H1 (cell line): ENCODE measurements at regions not wholly inside any gene's neighbourhood (a gene's known extent, or its start where the extent isn't known, plus 50 kb on each side); places are given as distances from the start of the nearest gene placed in this dataset.

Source experiments
- CTCF ChIA-PET: fragments of 300-600 bp; sonication (Branson Sonifier 250); formaldehyde crosslinking; loops from one replicate; lab custom pipeline; 2021; ENCODE audit not compliant: partially characterized antibody; lab: Charles Lee
- POLR2A ChIA-PET: fragments of 300-600 bp; sonication (Branson Sonifier 250); formaldehyde crosslinking; loops from one replicate; lab custom pipeline; 2021; ENCODE audit warnings: inconsistent platforms; ENCODE audit not compliant: partially characterized antibody; lab: Charles Lee
- DNase-seq, 2 experiments: peaks; one replicate each; pipeline versions ENCODE4 v3.0.0 to v3.0.0-alpha.2; 2010 to 2022; ENCODE audit warnings: low spot score in 2 of 2, low read depth in 1 of 2, mixed read lengths in 1 of 2
- FAIRE-seq: peaks from 2 replicates; lab custom pipeline; 2011; peaks lifted over from hg19 to GRCh38; lab: Jason Lieb, UNC
- H2AFZ ChIP-seq: 2 replicates; pipeline ENCODE4 v1.8.1; 2012; ENCODE audit warnings: low read length, inconsistent platforms
- H2AK5ac ChIP-seq: 2 replicates; pipeline ENCODE4 v1.6.1; 2013; ENCODE audit warnings: low read depth, low read length
- H2BK120ac ChIP-seq: replicated peaks from 2 replicates; pipeline ENCODE3; 2013; ENCODE audit warnings: low read depth, low read length, inconsistent platforms
- H2BK12ac ChIP-seq: 2 replicates; pipeline ENCODE4 v1.6.1; 2013; ENCODE audit warnings: low read depth, low read length
- H2BK15ac ChIP-seq: 2 replicates; pipeline ENCODE4 v1.6.1; 2013; ENCODE audit warnings: low read length
- H2BK20ac ChIP-seq: 2 replicates; pipeline ENCODE4 v1.6.1; 2013; ENCODE audit warnings: low read length
- H2BK5ac ChIP-seq: 2 replicates; pipeline ENCODE4 v1.6.1; 2013; ENCODE audit warnings: low read depth, low read length
- H3K14ac ChIP-seq: 2 replicates; pipeline ENCODE4 v1.6.1; 2013; ENCODE audit warnings: inconsistent platforms; ENCODE audit not compliant: insufficient read length
- H3K18ac ChIP-seq: 2 replicates; pipeline ENCODE4 v1.6.1; 2013; ENCODE audit warnings: low read length; ENCODE audit errors: extremely low read depth
- H3K23ac ChIP-seq: 2 replicates; pipeline ENCODE4 v1.6.1; 2013; ENCODE audit warnings: inconsistent platforms; ENCODE audit not compliant: insufficient read length
- H3K23me2 ChIP-seq: 2 replicates; pipeline ENCODE4 v1.6.1; 2013; ENCODE audit warnings: low read depth, low read length
- H3K27ac ChIP-seq: 2 replicates; pipeline ENCODE4 v1.6.1; 2011; ENCODE audit warnings: low read depth, low read length, inconsistent platforms
- H3K27me3 ChIP-seq, 4 experiments: replicated peaks in 1 of 4; 1 replicate in 1 of 4; 2 replicates in 3 of 4; pipeline versions ENCODE4 v1.6.1 to v1.8.1; 2011 to 2013; ENCODE audit warnings: low read length in 3 of 4, mild to moderate bottlenecking in 3 of 4, inconsistent platforms in 2 of 4, mixed read lengths in 2 of 4, moderate library complexity in 1 of 4; ENCODE audit not compliant: control insufficient read depth in 3 of 4, insufficient read depth in 3 of 4; ENCODE audit errors: extremely low read depth in 1 of 4
- H3K36me3 ChIP-seq, 4 experiments: 2 replicates each; pipeline versions ENCODE4 v1.6.1 to v1.8.1; 2011 to 2013; ENCODE audit warnings: mild to moderate bottlenecking in 4 of 4, low read length in 3 of 4, moderate library complexity in 2 of 4, control low read depth in 1 of 4, inconsistent platforms in 1 of 4; ENCODE audit not compliant: insufficient read depth in 4 of 4, control insufficient read depth in 2 of 4
- H3K4ac ChIP-seq: replicated peaks from 2 replicates; pipeline ENCODE3; 2013; ENCODE audit warnings: low read length, low read depth, mixed read lengths, inconsistent platforms; ENCODE audit not compliant: insufficient read length
- H3K4me1 ChIP-seq, 4 experiments: replicated peaks in 1 of 4; 1 replicate in 1 of 4; 2 replicates in 3 of 4; pipeline versions ENCODE4 v1.6.1 to v1.8.1; 2011 to 2013; ENCODE audit warnings: low read length in 3 of 4, inconsistent platforms in 2 of 4, mixed read lengths in 1 of 4; ENCODE audit not compliant: insufficient read depth in 4 of 4, control insufficient read depth in 3 of 4
- H3K4me2 ChIP-seq, 2 experiments: 2 replicates each; pipeline versions ENCODE4 v1.6.1 to v1.8.1; 2011 to 2013; ENCODE audit warnings: low read depth in 2 of 2, low read length in 2 of 2, control low read depth in 1 of 2, inconsistent platforms in 1 of 2, mild to moderate bottlenecking in 1 of 2; ENCODE audit not compliant: insufficient read depth in 1 of 2
- H3K4me3 ChIP-seq, 4 experiments: fragments of 200-600, 300-600 bp in 1 of 4; sonication (generic), shearing (Covaris generic), sonication (Bioruptor Twin) in 1 of 4; 2 replicates each; pipeline versions ENCODE4 v1.5.1 to v1.8.1; 2011 to 2016; ENCODE audit warnings: low read length in 4 of 4, low read depth in 3 of 4, control low read depth in 2 of 4, inconsistent platforms in 2 of 4, mild to moderate bottlenecking in 2 of 4, mixed read lengths in 1 of 4, moderate library complexity in 1 of 4; ENCODE audit not compliant: insufficient read depth in 2 of 4; ENCODE audit errors: extremely low read depth in 1 of 4
- H3K56ac ChIP-seq: replicated peaks from 2 replicates; pipeline ENCODE3; 2013; ENCODE audit warnings: low read depth, mild to moderate bottlenecking, mixed read lengths, low read length, inconsistent platforms; ENCODE audit not compliant: insufficient read length
- H3K79me1 ChIP-seq: 2 replicates; pipeline ENCODE4 v1.6.1; 2013; ENCODE audit warnings: low read depth, low read length, control low read depth
- H3K79me2 ChIP-seq, 2 experiments: 2 replicates each; pipeline versions ENCODE4 v1.6.1 to v1.8.1; 2012 to 2013; ENCODE audit warnings: low read length in 2 of 2, mild to moderate bottlenecking in 2 of 2, inconsistent platforms in 1 of 2; ENCODE audit not compliant: insufficient read depth in 2 of 2, control insufficient read depth in 1 of 2
- H3K9ac ChIP-seq, 4 experiments: replicated peaks in 1 of 4; 1 replicate in 1 of 4; 2 replicates in 3 of 4; pipeline versions ENCODE4 v1.6.1 to v1.8.1; 2011 to 2013; ENCODE audit warnings: low read depth in 3 of 4, low read length in 3 of 4, control low read depth in 2 of 4, mild to moderate bottlenecking in 2 of 4, moderate library complexity in 2 of 4, inconsistent platforms in 1 of 4; ENCODE audit errors: extremely low read depth in 1 of 4
- H3K9me3 ChIP-seq, 2 experiments: 2 replicates each; pipeline versions ENCODE4 v1.6.1 to v1.8.1; 2012 to 2013; ENCODE audit warnings: mild to moderate bottlenecking in 2 of 2, moderate library complexity in 2 of 2, control low read depth in 1 of 2, inconsistent platforms in 1 of 2, low read depth in 1 of 2, low read length in 1 of 2, mixed read lengths in 1 of 2; ENCODE audit not compliant: insufficient read depth in 2 of 2
- H4K20me1 ChIP-seq, 2 experiments: replicated peaks in 1 of 2; 2 replicates each; pipeline versions ENCODE3 to v1.8.1; 2011 to 2013; ENCODE audit warnings: inconsistent platforms in 2 of 2, low read length in 2 of 2, mild to moderate bottlenecking in 1 of 2; ENCODE audit not compliant: insufficient read depth in 2 of 2, control insufficient read depth in 1 of 2
- H4K5ac ChIP-seq: 2 replicates; pipeline ENCODE4 v1.6.1; 2013; ENCODE audit warnings: low read length, low read depth, mixed read lengths, inconsistent platforms; ENCODE audit not compliant: insufficient read length
- H4K8ac ChIP-seq: 2 replicates; pipeline ENCODE4 v1.8.0; 2013; ENCODE audit warnings: mild to moderate bottlenecking, moderate library complexity, low read length, inconsistent platforms; ENCODE audit not compliant: insufficient read depth; ENCODE audit errors: extremely low read depth
- H4K91ac ChIP-seq: replicated peaks from 2 replicates; pipeline ENCODE3; 2013; ENCODE audit warnings: low read length, mixed read lengths, inconsistent platforms; ENCODE audit not compliant: insufficient read length
- ATF3 ChIP-seq: IDR thresholded peaks from 2 replicates; pipeline ENCODE4 v1.6.1; 2011; ENCODE audit warnings: low read depth, mild to moderate bottlenecking, low read length; ENCODE audit not compliant: insufficient read depth
- EP300 ChIP-seq, 2 experiments: IDR thresholded peaks; 1 replicate in 1 of 2; 2 replicates in 1 of 2; pipeline ENCODE4 v1.6.1; 2011 to 2012; ENCODE audit warnings: low read depth in 2 of 2, low read length in 2 of 2, mild to moderate bottlenecking in 2 of 2, borderline replicate concordance in 1 of 2, inconsistent platforms in 1 of 2, moderate library complexity in 1 of 2
- GTF2F1 ChIP-seq: IDR thresholded peaks from 2 replicates; pipeline ENCODE4 v1.6.1; 2012; ENCODE audit warnings: low read depth, low read length, improper control_type of control experiment, borderline replicate concordance
- PHF8 ChIP-seq: fragments of 200-600 bp; sonication (generic); conservative IDR thresholded peaks from 2 replicates; pipeline ENCODE4 v1.7.1; 2012; ENCODE audit warnings: low read depth, mild to moderate bottlenecking, inconsistent platforms, low read length, moderate library complexity
- RXRA ChIP-seq: IDR thresholded peaks from 2 replicates; pipeline ENCODE4 v1.6.1; 2011; ENCODE audit warnings: low read depth, mild to moderate bottlenecking, low read length, moderate library complexity; ENCODE audit not compliant: insufficient read depth
- SIN3A ChIP-seq, 2 experiments: IDR thresholded peaks in 1 of 2; conservative IDR thresholded peaks in 1 of 2; 2 replicates each; pipeline ENCODE4 v1.6.1; 2011 to 2012; ENCODE audit warnings: low read length in 2 of 2, improper control_type of control experiment in 1 of 2, low read depth in 1 of 2, mild to moderate bottlenecking in 1 of 2
- WGBS, 2 experiments: shearing (Covaris generic) in 1 of 2; methylation state at CpG; one replicate each; pipeline versions ENCODE4 v1.1.6 to v1.1.7; 2013 to 2015; ENCODE audit warnings: low lambda C conversion rate in 2 of 2, mixed read lengths in 2 of 2, inconsistent platforms in 1 of 2, low coverage in 1 of 2, missing lambda C conversion rate in 1 of 2; ENCODE audit not compliant: insufficient replicate concordance in 2 of 2, insufficient coverage in 1 of 2, insufficient read length in 1 of 2; ENCODE audit errors: extremely low coverage in 1 of 2, missing lambda C conversion rate in 1 of 2; 5-methylcytosine and 5-hydroxymethylcytosine counted together

DNA sequence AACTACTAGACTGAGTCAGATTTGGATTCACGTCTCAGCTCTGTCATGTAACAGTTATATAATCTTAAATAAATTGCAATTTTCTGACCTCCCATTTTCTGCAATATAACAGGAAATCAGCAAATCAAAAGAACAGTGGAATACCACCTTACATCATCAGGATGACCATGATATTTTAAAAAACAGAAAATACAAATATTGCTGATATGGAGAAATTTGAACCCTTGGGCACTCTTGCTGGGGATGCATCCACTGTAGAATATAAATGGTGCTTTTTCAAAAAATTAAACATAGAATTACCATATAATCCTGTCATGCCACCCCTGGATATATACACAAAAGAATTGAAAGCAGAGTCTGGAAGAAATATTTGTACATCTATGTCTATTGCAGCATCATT is 982.5 kb downstream of the TBL1XR1 start:
- FAIRE-seq (no peak), DNase-seq (no peak)
- Histone ChIP-seq H3K14ac (no peak overlapping the region), H4K91ac (no peak overlapping the region), H3K9me3 (no peaks in the 10 kb centered on the region), H2BK20ac (no peak overlapping the region), H3K27ac (no peak overlapping the region), H3K36me3 (no peaks in the 10 kb centered on the region), H3K23ac (no peak overlapping the region), H2BK15ac (no peak overlapping the region), H3K18ac (no peak overlapping the region), H3K4ac (no peak overlapping the region), H2AK5ac (no peak overlapping the region), H4K5ac (no peak overlapping the region), H4K8ac (no peak overlapping the region), H2BK120ac (no peak overlapping the region), H2AFZ (no peak overlapping the region), H3K4me3 (no peak overlapping the region), H3K4me2 (no peak overlapping the region), H3K23me2 (no peaks in the 10 kb centered on the region), H3K27me3 (no peaks in the 10 kb centered on the region), H3K79me1 (no peaks in the 10 kb centered on the region), H3K4me1 (no peaks in the 10 kb centered on the region), H2BK12ac (no peak overlapping the region), H4K20me1 (no peaks in the 10 kb centered on the region), H2BK5ac (no peak overlapping the region), H3K56ac (no peak overlapping the region), H3K79me2 (no peaks in the 10 kb centered on the region), H3K9ac (no peak overlapping the region)
- CTCF ChIA-PET, result no interaction called here
- TF ChIP-seq EP300 (IDR thresholded peaks at IDR 0.05; ENCODE audit: borderline replicate concordance in 1 of 2, low read depth in 2 of 2, low read length in 2 of 2), result no peak
- no peak for TF ChIP-seq RXRA
- no peak for TF ChIP-seq ATF3
- no peak for TF ChIP-seq SIN3A (conservative IDR thresholded peaks at IDR 0.05 in 1 of 2, IDR thresholded peaks at IDR 0.05 in 1 of 2; ENCODE audit: low read depth in 1 of 2, low read length in 2 of 2)
- no peak for TF ChIP-seq GTF2F1
- no peak for TF ChIP-seq PHF8
- WGBS, 2 experiments, result 89% methylated on average over 1 of the region's 1 CpG; no CpG with 5 or more reads in 1 of the 2 experiments
- POLR2A ChIA-PET, result no interaction called here
